ENCODE measurements at regions not wholly inside any gene's neighbourhood (a gene's known extent, or its start where the extent isn't known, plus 50 kb on each side); places are given as distances from the start of the nearest gene placed in this dataset.

DNA sequence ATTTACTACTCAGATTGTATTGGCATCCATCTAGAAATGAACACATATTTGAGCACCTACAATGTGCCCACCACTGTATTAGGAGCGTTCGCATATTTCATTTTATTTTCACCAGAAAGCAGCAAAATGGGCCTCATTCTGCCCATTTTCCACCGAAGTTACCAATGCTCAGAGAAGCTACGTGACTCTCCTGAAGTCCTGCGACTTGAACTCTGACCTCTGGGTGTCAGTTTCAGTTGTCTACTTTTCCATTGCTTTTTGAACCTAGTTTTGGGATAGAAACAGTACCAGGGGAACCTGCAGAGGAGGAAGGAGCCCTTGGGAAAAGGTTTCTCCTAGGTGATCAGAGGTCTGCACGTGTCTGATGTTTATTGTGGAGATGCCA is 139.1 kb upstream of the SDK2 start:
- TF ChIP-seq POLR2A (IDR thresholded peaks at IDR 0.05) (no peak), EP300 (IDR thresholded peaks at IDR 0.05; ENCODE audit: low read depth) (no peak)
- TF ChIP-seq, protein P1, sequence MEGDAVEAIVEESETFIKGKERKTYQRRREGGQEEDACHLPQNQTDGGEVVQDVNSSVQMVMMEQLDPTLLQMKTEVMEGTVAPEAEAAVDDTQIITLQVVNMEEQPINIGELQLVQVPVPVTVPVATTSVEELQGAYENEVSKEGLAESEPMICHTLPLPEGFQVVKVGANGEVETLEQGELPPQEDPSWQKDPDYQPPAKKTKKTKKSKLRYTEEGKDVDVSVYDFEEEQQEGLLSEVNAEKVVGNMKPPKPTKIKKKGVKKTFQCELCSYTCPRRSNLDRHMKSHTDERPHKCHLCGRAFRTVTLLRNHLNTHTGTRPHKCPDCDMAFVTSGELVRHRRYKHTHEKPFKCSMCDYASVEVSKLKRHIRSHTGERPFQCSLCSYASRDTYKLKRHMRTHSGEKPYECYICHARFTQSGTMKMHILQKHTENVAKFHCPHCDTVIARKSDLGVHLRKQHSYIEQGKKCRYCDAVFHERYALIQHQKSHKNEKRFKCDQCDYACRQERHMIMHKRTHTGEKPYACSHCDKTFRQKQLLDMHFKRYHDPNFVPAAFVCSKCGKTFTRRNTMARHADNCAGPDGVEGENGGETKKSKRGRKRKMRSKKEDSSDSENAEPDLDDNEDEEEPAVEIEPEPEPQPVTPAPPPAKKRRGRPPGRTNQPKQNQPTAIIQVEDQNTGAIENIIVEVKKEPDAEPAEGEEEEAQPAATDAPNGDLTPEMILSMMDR (IDR thresholded peaks at IDR 0.05), result no peak

All from transverse colon (tissue), 3 donors.